Skeletal muscle satellite cell (primary cell): ENCODE measurements at regions not wholly inside any gene's neighbourhood (a gene's known extent, or its start where the extent isn't known, plus 50 kb on each side); places are given as distances from the start of the nearest gene placed in this dataset.
"Not testable (repeated sequence)": the region's sequence is repeated elsewhere in the genome, so short reads cannot be mapped to it uniquely, and the experiment has no call there.

Source experiments
- H3K27me3 ChIP-seq: 2 replicates; pipeline ENCODE4 v1.7.0; 2013; ENCODE audit warnings: low read length; ENCODE audit not compliant: control insufficient read depth, insufficient read depth
- H3K36me3 ChIP-seq: 2 replicates; pipeline ENCODE4 v1.7.0; 2013; ENCODE audit warnings: mild to moderate bottlenecking, control low read depth, low read length; ENCODE audit not compliant: insufficient read depth
- H3K4me1 ChIP-seq: 2 replicates; pipeline ENCODE4 v1.7.0; 2013; ENCODE audit warnings: low read length; ENCODE audit not compliant: control insufficient read depth, insufficient read depth
- H3K4me2 ChIP-seq: 2 replicates; pipeline ENCODE4 v1.7.0; 2013; ENCODE audit warnings: mild to moderate bottlenecking, low read length
- H3K4me3 ChIP-seq: 2 replicates; pipeline ENCODE4 v1.7.0; 2013; ENCODE audit warnings: low read length
- H3K9ac ChIP-seq: 2 replicates; pipeline ENCODE4 v1.7.0; 2013; ENCODE audit warnings: mild to moderate bottlenecking, low read depth, low read length, moderate library complexity
- H3K9me3 ChIP-seq: replicated peaks from 2 replicates; pipeline ENCODE4 v1.7.0; 2013; ENCODE audit warnings: mild to moderate bottlenecking, control low read depth, low read length

GRCh38 chr21:5095628-5096027 is 5425.8 kb upstream of the TPTE start:
- H3K9me3 ChIP-seq, H3K27me3 ChIP-seq, H3K4me3 ChIP-seq, H3K9ac ChIP-seq, H3K4me1 ChIP-seq, H3K4me2 ChIP-seq, H3K36me3 ChIP-seq: not testable (repeated sequence)

- H3K4me2 ChIP-seq, H3K36me3 ChIP-seq, H3K9ac ChIP-seq, H3K27me3 ChIP-seq, H3K4me1 ChIP-seq, H3K4me3 ChIP-seq, H3K9me3 ChIP-seq: not testable (repeated sequence)
Observed at GRCh38 chr21:5098010-5098743, 5423.2 kb upstream of the TPTE start.

- not testable (repeated sequence) for H3K36me3 ChIP-seq, H3K9me3 ChIP-seq, H3K9ac ChIP-seq, H3K27me3 ChIP-seq, H3K4me3 ChIP-seq, H3K4me1 ChIP-seq, H3K4me2 ChIP-seq
Observed at GRCh38 chr21:5100604-5101174, 5420.7 kb upstream of the TPTE start.

GRCh38 chr21:5101749-5102148 is 5419.6 kb upstream of the TPTE start:
- H3K36me3 ChIP-seq, H3K9ac ChIP-seq, H3K4me1 ChIP-seq, H3K4me3 ChIP-seq, H3K4me2 ChIP-seq, H3K9me3 ChIP-seq, H3K27me3 ChIP-seq: not testable (repeated sequence)

GRCh38 chr21:5103880-5104561 is 5417.4 kb upstream of the TPTE start:
- not testable (repeated sequence) for H3K4me1 ChIP-seq, H3K4me3 ChIP-seq, H3K4me2 ChIP-seq, H3K9me3 ChIP-seq, H3K9ac ChIP-seq, H3K36me3 ChIP-seq, H3K27me3 ChIP-seq

GRCh38 chr21:5104562-5104928 is 5416.8 kb upstream of the TPTE start:
- H3K4me2 ChIP-seq, H3K4me1 ChIP-seq, H3K9me3 ChIP-seq, H3K27me3 ChIP-seq, H3K9ac ChIP-seq, H3K4me3 ChIP-seq, H3K36me3 ChIP-seq: not testable (repeated sequence)

GRCh38 chr21:5105939-5106708 is 5415.3 kb upstream of the TPTE start:
- H3K4me3 ChIP-seq, H3K27me3 ChIP-seq, H3K4me1 ChIP-seq, H3K9ac ChIP-seq, H3K9me3 ChIP-seq, H3K4me2 ChIP-seq, H3K36me3 ChIP-seq: not testable (repeated sequence)

GRCh38 chr21:5106767-5107464 is 5414.5 kb upstream of the TPTE start:
- not testable (repeated sequence) for H3K4me3 ChIP-seq, H3K27me3 ChIP-seq, H3K36me3 ChIP-seq, H3K9me3 ChIP-seq, H3K4me1 ChIP-seq, H3K4me2 ChIP-seq, H3K9ac ChIP-seq

GRCh38 chr21:5107637-5108036 is 5413.7 kb upstream of the TPTE start:
- H3K36me3 ChIP-seq, H3K9ac ChIP-seq, H3K9me3 ChIP-seq, H3K4me2 ChIP-seq, H3K4me1 ChIP-seq, H3K27me3 ChIP-seq, H3K4me3 ChIP-seq: not testable (repeated sequence)

- H3K9me3 ChIP-seq, H3K4me2 ChIP-seq, H3K4me3 ChIP-seq, H3K27me3 ChIP-seq, H3K9ac ChIP-seq, H3K4me1 ChIP-seq, H3K36me3 ChIP-seq: not testable (repeated sequence)
Observed at GRCh38 chr21:5108048-5108775, 5413.2 kb upstream of the TPTE start.

- not testable (repeated sequence) for H3K36me3 ChIP-seq, H3K27me3 ChIP-seq, H3K9ac ChIP-seq, H3K4me3 ChIP-seq, H3K9me3 ChIP-seq, H3K4me2 ChIP-seq, H3K4me1 ChIP-seq
Observed at GRCh38 chr21:5111197-5111596, 5410.2 kb upstream of the TPTE start.
